GM23338 (cell line): ENCODE measurements at regions not wholly inside any gene's neighbourhood (a gene's known extent, or its start where the extent isn't known, plus 50 kb on each side); places are given as distances from the start of the nearest gene placed in this dataset.

Experiments
- CTCF ChIP-seq, 2 experiments: fragments of 200-600 bp in 1 of 2; sonication (generic) in 1 of 2; conservative IDR thresholded peaks; 2 replicates each; pipeline versions ENCODE4 v1.5.1 to v1.6.1; 2016 to 2017; ENCODE audit warnings: antibody characterized with exemption in 2 of 2, low read depth in 2 of 2, mild to moderate bottlenecking in 2 of 2, moderate library complexity in 1 of 2
- TF ChIP-seq, protein P1 (sequence below): IDR thresholded peaks from 2 replicates; pipeline ENCODE4 v1.6.1; 2016; ENCODE audit warnings: antibody characterized with exemption

DNA sequence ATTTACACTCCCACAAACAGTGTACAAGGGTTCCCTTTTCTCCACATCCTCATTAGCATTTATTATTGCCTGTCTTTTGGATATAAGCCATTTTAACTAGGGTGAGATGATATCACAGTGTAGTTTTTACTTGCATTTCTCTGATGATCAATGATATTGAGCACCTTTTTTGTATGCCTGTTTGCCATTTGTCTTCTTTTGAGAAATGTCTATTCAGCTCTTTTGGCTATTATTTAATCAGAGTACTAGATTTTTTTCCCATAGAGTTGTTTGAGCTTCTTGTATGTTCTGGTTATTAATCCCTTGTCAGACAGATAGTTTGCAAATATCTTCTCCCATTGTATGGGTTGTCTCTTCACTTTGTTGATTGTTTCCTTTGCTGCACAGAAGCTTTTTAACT is 190.6 kb downstream of the MAGEB17 start:
- TF ChIP-seq, protein P1, sequence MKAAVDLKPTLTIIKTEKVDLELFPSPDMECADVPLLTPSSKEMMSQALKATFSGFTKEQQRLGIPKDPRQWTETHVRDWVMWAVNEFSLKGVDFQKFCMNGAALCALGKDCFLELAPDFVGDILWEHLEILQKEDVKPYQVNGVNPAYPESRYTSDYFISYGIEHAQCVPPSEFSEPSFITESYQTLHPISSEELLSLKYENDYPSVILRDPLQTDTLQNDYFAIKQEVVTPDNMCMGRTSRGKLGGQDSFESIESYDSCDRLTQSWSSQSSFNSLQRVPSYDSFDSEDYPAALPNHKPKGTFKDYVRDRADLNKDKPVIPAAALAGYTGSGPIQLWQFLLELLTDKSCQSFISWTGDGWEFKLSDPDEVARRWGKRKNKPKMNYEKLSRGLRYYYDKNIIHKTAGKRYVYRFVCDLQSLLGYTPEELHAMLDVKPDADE: no peak
- no peak for TF ChIP-seq CTCF (conservative IDR thresholded peaks at IDR 0.05; ENCODE audit: low read depth in 2 of 2)
